Common myeloid progenitor, CD34-positive (primary cell): ENCODE measurements at regions not wholly inside any gene's neighbourhood (a gene's known extent, or its start where the extent isn't known, plus 50 kb on each side); places are given as distances from the start of the nearest gene placed in this dataset.
A peak's percentile ranks its signal among the peaks of the same experiment; 100 is the strongest.

Experiments used
- CTCF ChIA-PET: fragments of 350-600 bp; sonication (Branson Sonifier 250); formaldehyde crosslinking; loops from one replicate; lab custom pipeline; 2021; ENCODE audit warnings: antibody characterized with exemption; lab: Charles Lee
- POLR2A ChIA-PET: fragments of 350-600 bp; sonication (Branson Sonifier 250); formaldehyde crosslinking; loops from one replicate; lab custom pipeline; 2021; ENCODE audit warnings: antibody characterized with exemption; lab: Charles Lee
- DNase-seq, 3 donors: peaks; one replicate each; pipeline versions ENCODE4 v3.0.0 to v3.0.0-alpha.2; 2013
- H3K27ac ChIP-seq, 2 experiments: 1 replicate in 1 of 2; 2 replicates in 1 of 2; pipeline ENCODE4 v1.7.0; 2013; ENCODE audit warnings: inconsistent platforms in 2 of 2, low read length in 2 of 2, mild to moderate bottlenecking in 2 of 2, low read depth in 1 of 2, moderate library complexity in 1 of 2; ENCODE audit not compliant: severe bottlenecking in 2 of 2, insufficient read depth in 1 of 2, poor library complexity in 1 of 2
- H3K27me3 ChIP-seq, 5 experiments: replicated peaks in 2 of 5; 1 replicate in 3 of 5; 2 replicates in 2 of 5; pipeline versions ENCODE4 v1.6.1 to v1.7.0; 2013; ENCODE audit warnings: low read length in 4 of 5, mild to moderate bottlenecking in 2 of 5, moderate library complexity in 2 of 5, inconsistent platforms in 1 of 5; ENCODE audit not compliant: insufficient read depth in 5 of 5, control insufficient read depth in 4 of 5
- H3K36me3 ChIP-seq, 4 experiments: 1 replicate in 2 of 4; 2 replicates in 2 of 4; pipeline versions ENCODE4 v1.6.1 to v1.7.0; 2013; ENCODE audit warnings: low read length in 3 of 4, control low read depth in 1 of 4, mild to moderate bottlenecking in 1 of 4; ENCODE audit not compliant: control insufficient read depth in 4 of 4, insufficient read depth in 4 of 4
- H3K4me1 ChIP-seq, 4 experiments: 1 replicate in 3 of 4; 2 replicates in 1 of 4; pipeline versions ENCODE4 v1.6.1 to v1.7.1; 2013; ENCODE audit warnings: low read length in 3 of 4, mild to moderate bottlenecking in 3 of 4, control low read depth in 1 of 4, inconsistent platforms in 1 of 4, moderate library complexity in 1 of 4; ENCODE audit not compliant: control insufficient read depth in 4 of 4, insufficient read depth in 4 of 4; ENCODE audit errors: control extremely low read depth in 1 of 4
- H3K4me3 ChIP-seq, 7 experiments: 1 replicate in 4 of 7; 2 replicates in 3 of 7; pipeline versions ENCODE4 v1.5.1 to v1.7.0; 2013; ENCODE audit warnings: mild to moderate bottlenecking in 7 of 7, low read length in 6 of 7, moderate library complexity in 6 of 7, inconsistent platforms in 2 of 7, low read depth in 2 of 7, control low read depth in 1 of 7; ENCODE audit not compliant: insufficient read depth in 4 of 7, control insufficient read depth in 1 of 7; ENCODE audit errors: extremely low read depth in 1 of 7
- H3K9me3 ChIP-seq, 5 experiments: 1 replicate in 4 of 5; 2 replicates in 1 of 5; pipeline versions ENCODE4 v1.6.1 to v1.7.1; 2013; ENCODE audit warnings: low read length in 4 of 5, mild to moderate bottlenecking in 2 of 5, inconsistent platforms in 1 of 5, low read depth in 1 of 5, moderate library complexity in 1 of 5; ENCODE audit not compliant: control insufficient read depth in 4 of 5, insufficient read depth in 2 of 5; ENCODE audit errors: control extremely low read depth in 1 of 5
- WGBS: methylation state at CpG from one replicate; pipeline ENCODE4 v1.1.5; 2013; ENCODE audit not compliant: insufficient coverage; 5-methylcytosine and 5-hydroxymethylcytosine counted together

GRCh38 chr6:43847741-43848630, 78.0 kb downstream of the VEGFA start:
- no peak for DNase-seq
- 94% methylated on average over 4 of the region's 5 CpGs for WGBS
- Histone ChIP-seq H3K9me3 (no peaks in the 10 kb centered on the region), H3K27me3 (no peaks in the 10 kb centered on the region), H3K36me3 (no peaks in the 10 kb centered on the region), H3K27ac (no peak overlapping the region), H3K4me3 (no peak overlapping the region), H3K4me1 (peaks cover 0 to 10% (median 0%) of the 10 kb centered on the region in 4 experiments)
- ChIA-PET CTCF (interaction anchor here (0.7 to 2.4 kb wide), 6 partner anchors 8 to 230 kb away, joined by 3 to 10 read pairs (median 3); partner anchors contain the start of gene VEGFA), POLR2A (no interaction called here)

- Histone ChIP-seq H3K36me3 (no peaks in the 10 kb centered on the region), H3K27me3 (no peaks in the 10 kb centered on the region), H3K4me3 (no peak overlapping the region), H3K4me1 (peaks cover 0 to 10% (median 0%) of the 10 kb centered on the region in 4 experiments), H3K27ac (no peak overlapping the region), H3K9me3 (no peaks in the 10 kb centered on the region)
- DNase-seq: no peak
- CTCF ChIA-PET: interaction anchor here (1.0 to 2.4 kb wide), 5 partner anchors 12 to 77 kb away, joined by 3 to 10 read pairs (median 3); partner anchors contain the start of gene VEGFA
- 100% methylated on average over 5 of the region's 8 CpGs for WGBS
- POLR2A ChIA-PET: no interaction called here
These were observed 76.5 kb downstream of the VEGFA start for GRCh38 chr6:43846556-43846955.

GRCh38 chr6:43845646-43846045, 75.6 kb downstream of the VEGFA start:
- WGBS: 0% methylated on average over 1 of the region's 3 CpGs
- ChIA-PET POLR2A (no interaction called here), CTCF (interaction anchor here (1.0 to 2.4 kb wide), 4 partner anchors 11 to 76 kb away, joined by 3 to 10 read pairs (median 4); partner anchors contain the start of gene VEGFA)
- H3K27ac ChIP-seq: no peak overlapping the region
- H3K27me3 ChIP-seq: no peaks in the 10 kb centered on the region
- peaks cover 0 to 10% (median 0%) of the 10 kb centered on the region in 4 experiments for H3K4me1 ChIP-seq
- no peaks in the 10 kb centered on the region for H3K9me3 ChIP-seq
- H3K36me3 ChIP-seq: no peaks in the 10 kb centered on the region
- no peak overlapping the region for H3K4me3 ChIP-seq
- no peak for DNase-seq

- DNase-seq: no peak
- H3K9me3 ChIP-seq: no peaks in the 10 kb centered on the region
- ChIA-PET POLR2A (no interaction called here), CTCF (interaction anchor here (1.0 to 1.1 kb wide), 2 partner anchors 11 to 27 kb away, joined by 3 to 4 read pairs; no protein-coding TSS in a partner anchor)
- WGBS: 100% methylated on average over 2 of the region's 4 CpGs
- no peaks in the 10 kb centered on the region for H3K36me3 ChIP-seq
- no peak overlapping the region for H3K4me3 ChIP-seq
- H3K27me3 ChIP-seq: no peaks in the 10 kb centered on the region
- peaks cover 0 to 8% (median 1%) of the 10 kb centered on the region in 4 experiments for H3K4me1 ChIP-seq
- no peak overlapping the region for H3K27ac ChIP-seq
These were observed 73.7 kb downstream of the VEGFA start for GRCh38 chr6:43843669-43844171.

DNA sequence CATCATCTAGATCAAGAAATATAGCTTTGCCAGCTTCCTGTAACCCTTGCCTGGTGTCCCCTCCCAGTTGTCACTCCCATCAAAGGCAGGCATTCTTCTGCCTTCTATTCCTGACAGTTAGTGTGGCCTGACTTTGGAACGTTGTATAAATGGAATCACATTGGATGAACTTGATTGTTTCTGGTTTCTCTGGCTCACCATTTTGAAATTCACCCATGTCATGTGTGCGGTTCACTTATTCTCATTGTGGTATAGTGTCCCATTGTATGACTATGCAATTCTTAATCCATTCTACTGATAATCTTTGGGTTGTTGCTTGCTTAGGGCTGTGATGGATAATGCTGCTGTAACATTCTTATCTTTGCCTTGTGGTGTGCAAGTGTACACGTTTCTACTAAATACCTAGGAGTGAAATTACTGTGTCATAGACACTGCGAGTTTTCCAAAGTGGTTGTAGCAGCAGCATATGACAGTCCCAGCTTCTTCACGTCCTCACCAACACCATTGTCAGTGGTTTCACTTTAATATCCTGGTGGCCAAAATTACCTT, 73.2 kb downstream of the VEGFA start:
- no peaks in the 10 kb centered on the region for H3K27me3 ChIP-seq
- DNase-seq: peak in 1 of 3 donors; percentile 35
- no CpG with 5 or more reads among the region's 5 CpGs for WGBS
- H3K27ac ChIP-seq: no peak overlapping the region
- ChIA-PET CTCF (interaction anchor here (1.0 to 1.1 kb wide), 2 partner anchors 11 to 235 kb away, joined by 3 to 4 read pairs; no protein-coding TSS in a partner anchor), POLR2A (no interaction called here)
- no peak overlapping the region for H3K4me3 ChIP-seq
- no peaks in the 10 kb centered on the region for H3K9me3 ChIP-seq
- no peaks in the 10 kb centered on the region for H3K36me3 ChIP-seq
- peaks cover 0 to 14% (median 7%) of the 10 kb centered on the region in 4 experiments for H3K4me1 ChIP-seq

DNA sequence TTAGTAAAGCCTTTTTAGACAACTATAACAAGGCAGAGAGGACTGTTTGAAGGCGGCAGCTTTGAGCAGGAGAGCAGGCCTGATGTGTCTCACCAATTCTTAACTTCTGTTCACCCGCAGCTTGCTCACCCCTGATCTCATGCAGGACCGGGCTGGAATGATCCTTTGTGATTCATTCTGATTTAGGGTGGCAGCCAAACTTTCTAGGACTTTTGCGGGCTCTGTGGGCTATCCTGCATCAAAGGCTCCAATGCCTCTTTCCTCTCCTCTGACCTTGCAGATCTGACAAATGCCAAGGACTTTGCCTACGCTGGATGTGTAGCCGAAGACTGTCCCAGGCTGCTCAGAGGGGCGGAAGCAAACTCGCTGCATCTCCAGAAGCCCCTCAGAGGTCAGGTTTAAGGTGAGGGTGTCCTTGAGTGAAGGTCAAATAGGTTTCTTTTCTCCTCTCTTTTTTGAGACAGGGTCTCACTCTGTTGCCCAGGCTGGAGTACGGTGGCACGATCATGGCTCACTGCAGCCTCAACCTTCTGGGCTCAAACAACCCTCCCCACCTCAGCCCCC, 72.3 kb downstream of the VEGFA start:
- DNase-seq: no peak
- POLR2A ChIA-PET: no interaction called here
- Histone ChIP-seq H3K27ac (no peak overlapping the region), H3K36me3 (no peaks in the 10 kb centered on the region), H3K4me1 (peaks cover 0 to 21% (median 12%) of the 10 kb centered on the region in 4 experiments), H3K27me3 (no peaks in the 10 kb centered on the region), H3K4me3 (no peak overlapping the region), H3K9me3 (no peaks in the 10 kb centered on the region)
- 86% methylated on average over 10 of the region's 10 CpGs for WGBS
- CTCF ChIA-PET: interaction anchor here (1.0 kb wide), 1 partner anchor 236 kb away, joined by 3 read pairs; no protein-coding TSS in a partner anchor
